Hematopoietic multipotent progenitor cell treated with erythropoietin and hydrocortisone succinate and interleukin-3 and kit ligand, for 15 days (in vitro differentiated cells): ENCODE measurements at regions not wholly inside any gene's neighbourhood (a gene's known extent, or its start where the extent isn't known, plus 50 kb on each side); places are given as distances from the start of the nearest gene placed in this dataset.
"Not testable (repeated sequence)": the region's sequence is repeated elsewhere in the genome, so short reads cannot be mapped to it uniquely, and the experiment has no call there.

ENCODE experiments used
- DNase-seq: peaks from one replicate; pipeline ENCODE4 v3.0.0-alpha.2; 2015; ENCODE audit warnings: low spot score

- no peak for DNase-seq
Measured at GRCh38 chr5:114822436-114822835, 347.3 kb downstream of the TRIM36 start.

DNA sequence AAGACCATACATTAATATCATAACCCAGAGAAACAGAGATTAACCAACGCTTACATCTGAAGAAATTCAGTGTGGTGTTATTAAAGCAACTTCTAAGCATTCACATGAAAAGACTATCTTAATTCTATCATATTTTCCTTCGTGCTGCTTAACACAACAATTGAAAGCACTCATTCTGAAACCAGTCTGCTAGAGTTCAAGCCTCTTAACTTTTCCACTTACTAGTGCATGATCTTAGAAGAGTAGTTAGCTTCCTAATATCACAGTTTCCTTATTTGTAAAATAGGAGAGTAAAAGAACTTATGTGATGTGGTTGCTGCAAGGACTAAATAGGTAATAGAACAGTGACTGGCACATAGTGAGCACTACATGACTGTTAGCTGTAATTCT is 379.3 kb downstream of the TRIM36 start:
- no peak for DNase-seq

DNA sequence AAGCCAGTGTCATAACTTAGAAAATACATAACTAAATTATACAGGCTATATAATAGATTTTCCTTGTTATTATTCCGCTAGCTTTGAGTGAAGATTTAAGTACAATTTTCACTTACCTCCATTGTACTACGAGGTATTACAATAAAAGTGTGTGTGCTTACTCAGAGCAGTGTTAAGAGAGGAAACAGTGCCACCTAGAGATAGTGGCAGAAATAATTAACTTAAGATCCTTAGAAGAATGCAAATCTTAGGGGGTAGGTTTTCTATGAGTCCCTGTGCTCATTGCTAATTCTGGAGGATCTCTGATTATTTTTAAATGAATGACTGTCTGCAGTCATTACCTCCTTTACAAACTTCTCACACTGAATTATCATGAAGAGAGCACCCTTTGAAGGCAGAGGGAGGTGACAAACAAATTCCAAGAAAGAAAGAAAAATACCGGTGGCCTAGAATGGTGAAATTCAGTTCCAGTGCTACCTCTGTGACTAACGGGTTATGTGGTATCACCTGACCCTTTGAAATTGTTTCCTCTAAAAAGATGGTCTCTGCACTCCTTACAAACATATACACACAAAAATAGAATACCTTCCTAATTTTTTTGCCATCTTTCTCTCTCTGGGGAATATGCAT is 379.8 kb downstream of the TRIM36 start:
- no peak for DNase-seq

DNA sequence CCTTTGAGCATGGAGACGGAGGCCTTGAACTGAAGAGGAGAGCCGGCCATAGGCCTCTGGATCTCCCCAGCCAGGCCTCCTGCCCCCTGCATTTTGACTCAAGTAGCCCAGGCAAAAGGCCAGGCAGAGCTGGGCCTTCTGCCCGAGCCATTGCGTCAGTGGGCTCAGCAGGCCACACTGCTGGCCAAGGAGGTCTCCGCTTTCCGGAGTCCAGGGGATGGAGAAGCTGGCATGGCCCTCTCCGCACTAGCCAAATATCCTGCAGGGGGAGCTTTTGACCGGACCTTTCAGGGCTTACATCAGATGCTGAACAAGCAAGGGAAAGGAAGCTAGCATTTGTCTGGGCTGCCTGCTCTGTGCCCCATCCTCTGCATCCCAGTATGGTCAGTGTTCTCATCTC is 386.8 kb downstream of the TRIM36 start:
- DNase-seq, result no peak

DNA sequence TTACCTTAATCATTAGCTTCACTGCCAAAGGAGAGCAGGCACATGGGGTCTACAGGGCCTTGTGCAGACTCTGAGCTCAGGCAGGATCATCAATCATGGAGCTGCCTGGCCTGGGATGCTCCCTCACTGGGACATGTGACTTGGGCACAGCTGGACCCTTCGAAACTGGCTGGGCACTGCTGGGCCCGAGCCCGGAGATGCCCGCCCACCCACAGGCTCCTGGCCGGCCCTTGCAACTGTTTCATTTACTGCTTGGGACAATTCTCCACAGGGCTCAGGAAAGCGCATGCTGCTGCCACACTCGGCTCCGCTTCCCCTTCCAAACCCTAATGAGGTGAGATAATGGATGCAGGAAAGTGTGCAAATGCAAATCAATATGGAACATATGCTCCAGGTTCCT is 387.5 kb downstream of the TRIM36 start:
- DNase-seq, result no peak

DNA sequence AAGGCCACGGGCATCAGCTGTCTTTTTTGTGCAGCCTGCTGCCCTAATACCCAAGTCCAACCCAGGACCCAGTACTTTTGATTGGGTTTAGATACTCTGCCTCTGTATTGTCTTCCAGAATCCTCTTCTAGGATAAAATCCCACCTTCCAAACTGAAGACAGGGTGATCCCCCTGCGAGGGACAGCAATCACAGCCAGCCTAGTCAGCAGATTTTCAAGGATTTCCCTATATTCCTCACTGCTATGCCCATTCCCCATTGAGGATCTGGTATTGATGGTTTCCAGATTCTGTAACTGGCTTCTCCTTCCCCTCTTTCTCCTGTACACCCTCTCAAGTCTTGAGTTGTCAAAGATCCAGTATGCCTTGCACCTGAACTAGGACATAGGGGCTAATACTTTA is 389.4 kb downstream of the TRIM36 start:
- no peak for DNase-seq

DNA sequence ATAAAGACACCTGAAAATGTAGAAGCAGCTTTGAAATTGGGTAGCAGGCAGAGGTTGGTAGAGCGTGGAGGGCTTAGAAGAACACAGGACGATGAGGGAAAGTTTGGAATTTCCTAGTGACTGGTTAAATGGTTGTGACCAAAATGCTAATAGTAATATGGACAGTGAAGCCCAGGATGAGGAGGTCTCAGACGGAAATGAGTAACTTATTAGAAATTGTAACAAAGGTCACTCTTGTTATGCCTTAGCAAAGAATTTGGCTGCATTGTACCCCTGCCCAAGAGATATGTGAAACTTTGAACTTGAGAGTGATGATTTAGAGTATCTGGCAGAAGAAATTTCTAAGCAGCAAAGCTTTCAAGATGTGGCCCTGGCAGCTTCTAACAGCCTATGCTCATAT is 382.5 kb downstream of the KCNN2 start:
- no peak for DNase-seq

DNA sequence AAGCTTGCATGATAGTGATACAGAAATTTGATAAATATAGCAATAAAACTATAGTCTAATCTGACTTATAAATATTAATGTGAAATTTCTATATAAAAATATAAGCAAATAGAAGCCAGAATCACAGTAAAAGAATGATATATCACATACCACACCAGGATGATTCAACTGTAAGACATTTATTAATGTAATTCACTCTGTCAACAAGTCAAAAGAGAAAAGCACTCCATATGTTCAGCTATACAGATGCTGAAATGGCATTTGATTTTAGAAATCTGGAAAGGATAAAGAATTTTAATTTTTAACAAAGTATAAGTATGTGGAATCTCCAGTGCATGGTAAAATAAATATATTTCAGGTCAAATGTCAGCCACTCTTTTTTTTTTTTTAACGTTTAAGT is 372.4 kb downstream of the KCNN2 start:
- no peak for DNase-seq

DNA sequence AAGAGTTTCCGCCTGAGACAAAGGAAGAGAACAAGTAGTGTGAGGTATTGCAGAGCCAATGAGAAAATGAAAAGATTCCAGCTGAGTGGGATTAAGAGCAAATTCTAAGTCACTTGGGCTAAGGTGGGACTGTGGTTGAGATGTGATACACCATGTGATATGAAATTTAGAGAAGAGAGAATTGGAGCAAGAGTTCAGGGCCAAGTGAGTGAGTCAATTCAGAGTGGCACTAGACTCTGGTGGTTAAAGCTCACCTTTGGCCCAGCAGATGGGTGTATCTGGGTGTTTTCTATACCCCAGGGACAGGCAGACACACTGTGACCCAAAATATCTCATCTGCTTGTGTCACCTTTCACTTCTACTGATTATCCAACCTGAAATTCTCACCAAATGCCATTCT is 368.1 kb downstream of the KCNN2 start:
- no peak for DNase-seq

GRCh38 chr5:114727358-114727757 is 365.5 kb downstream of the KCNN2 start:
- no peak for DNase-seq

GRCh38 chr5:114726131-114726530 is 364.3 kb downstream of the KCNN2 start:
- no peak for DNase-seq

DNA sequence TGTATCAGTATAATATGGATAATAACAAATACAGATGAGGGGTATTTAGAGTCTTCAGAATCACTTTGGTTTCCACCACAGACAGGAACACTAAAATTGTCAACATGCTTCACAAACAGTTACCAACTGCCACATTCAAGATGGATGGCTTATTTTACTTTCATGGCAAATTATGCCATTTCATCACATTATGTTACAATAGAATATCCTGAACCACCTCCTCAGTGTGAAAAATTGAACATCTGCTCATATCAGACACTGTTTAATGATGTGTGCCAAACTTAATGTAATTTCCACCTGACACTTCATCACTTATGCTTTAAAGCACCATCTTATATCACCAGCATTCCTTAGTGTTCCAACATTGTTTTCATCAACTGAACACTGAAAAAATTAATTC is 357.4 kb downstream of the KCNN2 start:
- DNase-seq, result no peak

- DNase-seq, result no peak
Measured at GRCh38 chr5:114716955-114717354, 355.1 kb downstream of the KCNN2 start.

- DNase-seq, result not testable (repeated sequence)
Measured at GRCh38 chr5:114704225-114704893, 342.5 kb downstream of the KCNN2 start.

GRCh38 chr5:114702731-114703130 is 340.9 kb downstream of the KCNN2 start:
- DNase-seq, result no peak

DNA sequence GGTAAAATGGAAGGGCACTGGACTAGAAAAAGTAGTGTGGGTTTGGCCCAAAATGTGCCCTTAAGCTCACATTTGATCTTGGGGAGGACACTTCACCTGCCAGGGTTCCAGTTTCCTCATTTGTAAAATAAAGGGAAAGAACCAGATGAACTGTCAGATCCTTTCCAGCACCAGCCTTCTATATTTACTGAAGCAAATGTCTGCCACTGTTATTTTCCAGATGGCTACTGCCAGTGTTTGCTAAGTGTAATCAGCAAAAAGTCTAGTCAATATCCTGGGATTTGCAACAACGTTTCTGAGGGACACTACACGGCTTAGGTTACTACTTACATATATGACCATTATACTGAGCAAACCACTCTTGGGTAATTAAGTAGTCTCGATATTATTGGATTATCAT is 340.3 kb downstream of the KCNN2 start:
- no peak for DNase-seq

DNA sequence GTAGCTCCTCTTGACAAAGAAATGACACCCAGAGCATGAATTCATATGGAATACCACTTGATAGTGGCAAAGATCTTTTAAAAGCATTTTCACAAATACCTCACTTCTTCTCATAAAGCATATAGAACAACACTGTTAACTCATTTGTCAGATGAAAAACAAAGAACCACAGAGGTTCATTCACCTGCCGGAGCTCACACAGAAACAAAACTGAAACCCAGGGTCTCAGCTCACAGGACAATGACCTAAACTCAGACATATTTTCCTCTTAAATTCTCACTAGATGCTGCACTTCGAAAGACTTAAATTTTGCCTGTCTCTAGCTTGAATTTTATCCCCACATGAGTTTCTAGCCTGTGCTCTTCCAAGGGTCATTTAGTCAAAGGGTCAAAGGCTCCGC is 339.0 kb downstream of the KCNN2 start:
- DNase-seq, result no peak

DNA sequence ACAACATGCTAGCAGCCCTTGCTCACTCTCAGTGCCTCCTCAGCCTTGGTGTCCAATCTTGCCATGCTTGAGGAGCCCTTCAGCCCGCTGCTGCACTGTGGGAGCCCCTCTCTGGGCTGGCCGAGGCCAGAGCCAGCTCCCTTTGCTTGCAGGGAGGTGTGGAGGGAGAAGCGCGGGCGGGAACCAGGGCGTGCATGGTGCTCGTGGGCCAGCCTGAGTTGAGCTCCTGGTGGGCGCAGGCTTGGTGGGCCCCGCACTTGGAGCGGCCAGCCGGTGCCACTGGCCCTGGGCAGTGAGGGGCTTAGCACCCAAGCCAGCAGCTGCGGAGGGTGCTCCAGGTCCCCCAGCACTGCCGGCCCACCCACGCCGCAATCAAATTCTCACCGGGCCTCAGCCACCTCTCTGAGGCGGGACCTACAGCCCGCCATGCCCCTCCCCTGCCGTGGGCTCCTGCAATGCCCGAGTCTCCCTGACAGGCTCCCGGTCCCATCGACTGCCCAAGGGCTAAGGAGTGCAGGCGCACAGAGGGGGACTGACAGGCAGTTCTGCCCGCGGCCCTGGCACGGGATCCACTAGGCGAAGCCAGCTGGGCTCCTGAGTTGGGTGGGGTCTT is 333.5 kb downstream of the KCNN2 start:
- DNase-seq, result no peak

DNA sequence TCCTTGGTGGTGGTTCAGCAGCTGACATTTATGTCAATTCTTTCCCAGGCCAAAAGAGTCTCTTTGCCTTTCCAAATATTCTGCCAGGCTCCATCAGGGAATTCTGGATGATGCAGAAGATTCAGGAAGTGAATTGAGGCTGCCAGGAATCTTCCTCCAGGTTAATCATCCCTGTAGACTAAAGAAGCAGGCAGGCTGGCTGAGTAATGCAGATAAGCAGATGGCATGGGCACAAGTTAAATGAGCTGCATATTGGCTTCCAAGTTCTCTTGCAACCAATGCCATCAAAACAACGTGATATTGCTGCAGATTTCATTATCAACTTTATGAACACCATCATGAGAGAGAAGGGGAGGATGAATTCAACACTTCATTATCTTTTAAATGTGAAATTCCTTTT is 324.5 kb downstream of the KCNN2 start:
- DNase-seq, result no peak

- DNase-seq, result no peak
Measured at GRCh38 chr5:114678778-114679177, 316.9 kb downstream of the KCNN2 start.

- DNase-seq, result no peak
Measured at GRCh38 chr5:114665551-114665950, 303.7 kb downstream of the KCNN2 start.

GRCh38 chr5:114660791-114661190 is 298.9 kb downstream of the KCNN2 start:
- no peak for DNase-seq

DNA sequence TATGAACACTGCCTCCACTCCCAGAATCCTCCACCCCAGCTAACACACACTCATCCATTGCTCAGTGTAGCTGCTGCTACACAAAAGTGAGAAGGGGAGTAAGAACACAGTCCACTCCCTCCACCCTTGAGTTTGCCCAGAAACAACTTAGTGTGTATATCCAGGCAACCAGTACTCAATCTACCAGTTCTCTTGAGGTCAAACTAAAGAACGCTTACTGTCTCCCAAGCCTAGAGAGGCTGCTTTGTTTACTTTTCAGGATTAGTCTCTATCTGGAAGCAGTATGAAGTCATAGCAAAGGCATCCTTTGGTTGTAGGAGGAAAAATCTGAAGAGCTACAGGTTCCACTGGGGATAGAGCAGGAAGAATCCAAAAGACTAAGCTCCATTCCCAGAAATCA is 296.3 kb downstream of the KCNN2 start:
- no peak for DNase-seq
